GM12874 (cell line): ENCODE measurements at regions not wholly inside any gene's neighbourhood (a gene's known extent, or its start where the extent isn't known, plus 50 kb on each side); places are given as distances from the start of the nearest gene placed in this dataset.

ENCODE experiments used
- CTCF ChIP-seq: IDR thresholded peaks from 2 replicates; pipeline ENCODE4 v1.5.1; 2011; ENCODE audit warnings: low read depth, mild to moderate bottlenecking, control low read depth, low read length, moderate library complexity; ENCODE audit not compliant: insufficient read depth

- TF ChIP-seq CTCF, result no peak
Observed at GRCh38 chr3:26191556-26191955, 401.7 kb downstream of the OXSM start.

GRCh38 chr3:26193558-26193957 is 403.7 kb downstream of the OXSM start:
- TF ChIP-seq CTCF, result no peak

- TF ChIP-seq CTCF, result no peak
Observed at GRCh38 chr3:26196781-26197180, 406.9 kb downstream of the OXSM start.

GRCh38 chr3:26198609-26199008 is 408.7 kb downstream of the OXSM start:
- no peak for TF ChIP-seq CTCF

GRCh38 chr3:26202169-26202568 is 412.3 kb downstream of the OXSM start:
- TF ChIP-seq CTCF, result no peak

GRCh38 chr3:26205475-26205874 is 415.6 kb downstream of the OXSM start:
- no peak for TF ChIP-seq CTCF

- no peak for TF ChIP-seq CTCF
Observed at GRCh38 chr3:26208201-26208600, 414.4 kb upstream of the LRRC3B start.

GRCh38 chr3:26229801-26230200 is 392.8 kb upstream of the LRRC3B start:
- TF ChIP-seq CTCF, result no peak
